ENCODE measurements at regions not wholly inside any gene's neighbourhood (a gene's known extent, or its start where the extent isn't known, plus 50 kb on each side); places are given as distances from the start of the nearest gene placed in this dataset.

DNA sequence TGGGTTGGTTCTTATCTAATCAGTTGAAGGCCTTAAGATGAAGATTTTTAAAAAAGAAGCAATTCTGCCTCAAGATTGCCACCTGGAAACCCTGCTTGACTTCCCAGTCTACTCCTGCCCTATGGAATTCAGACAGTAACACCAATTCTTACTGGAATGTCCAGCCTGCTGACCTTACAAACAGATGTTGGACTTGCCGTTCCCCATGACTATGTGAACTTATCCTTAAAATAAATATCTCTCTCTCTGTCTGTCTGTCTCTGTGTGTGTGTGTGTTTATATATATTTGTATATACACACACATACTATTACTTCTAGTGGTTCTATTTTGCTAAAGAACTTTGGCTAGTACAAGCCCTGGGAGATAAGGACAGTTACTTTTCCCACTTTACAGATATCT is 675.3 kb downstream of the SLC4A3 start:
- no peak for DNase-seq

DNA sequence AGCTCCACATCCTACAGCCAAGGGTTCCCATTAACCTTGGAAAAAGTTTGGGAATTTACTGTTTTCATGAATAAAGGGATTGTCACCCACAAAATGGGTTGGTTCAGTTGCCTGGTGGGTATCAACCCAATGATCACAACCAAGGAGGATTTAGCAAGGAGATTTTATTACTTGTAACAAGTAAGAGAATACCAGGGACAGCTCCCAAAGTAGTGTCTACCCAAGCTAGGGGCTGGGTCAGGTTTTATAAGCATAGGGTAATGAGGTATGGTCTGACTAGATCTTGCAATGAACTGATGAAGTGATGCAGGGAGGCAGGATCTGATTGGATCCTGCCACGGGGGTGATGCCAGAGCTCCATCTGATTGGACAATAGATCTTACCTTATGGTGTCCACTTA is 681.8 kb downstream of the SLC4A3 start:
- no peak for DNase-seq

- DNase-seq, result peak in 1 of 2 donors; percentile 29
Measured at GRCh38 chr2:220310451-220310861, 683.0 kb downstream of the SLC4A3 start.

DNA sequence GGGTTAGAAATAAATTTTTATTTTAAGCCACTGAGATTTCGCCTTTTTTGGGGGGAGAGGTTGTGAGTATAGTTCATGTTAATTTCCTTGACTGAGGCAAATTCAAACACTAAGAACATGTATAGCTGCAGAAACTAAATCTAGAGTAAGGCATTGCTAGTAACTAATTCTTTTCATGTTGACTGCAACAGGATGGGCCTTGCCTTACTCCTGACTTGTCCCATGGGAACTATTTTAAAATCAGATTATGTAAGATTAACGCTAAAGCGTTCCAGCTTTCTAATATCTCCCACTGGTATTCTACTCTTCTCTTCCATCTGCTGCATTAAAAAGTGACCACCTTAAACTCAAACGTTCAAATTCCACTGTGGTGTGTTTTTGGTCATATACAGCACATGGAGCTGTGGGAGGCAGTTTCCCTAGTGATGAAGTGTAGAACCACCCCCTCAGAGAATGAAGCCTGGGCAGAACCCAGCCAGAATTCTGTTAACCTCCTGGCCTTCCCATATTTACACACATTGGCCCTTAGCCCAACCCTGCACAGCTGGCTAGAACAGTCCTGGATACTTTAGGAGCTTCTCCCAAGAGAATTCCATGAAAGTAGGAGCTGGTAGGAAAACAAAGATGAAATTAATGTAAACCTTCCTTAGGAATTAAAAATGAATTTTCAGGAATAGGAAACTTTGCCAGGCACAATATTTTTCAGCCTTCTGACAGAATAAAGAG is 687.8 kb downstream of the SLC4A3 start:
- DNase-seq, result no peak

GRCh38 chr2:220318037-220318436 is 690.6 kb downstream of the SLC4A3 start:
- no peak for DNase-seq

DNA sequence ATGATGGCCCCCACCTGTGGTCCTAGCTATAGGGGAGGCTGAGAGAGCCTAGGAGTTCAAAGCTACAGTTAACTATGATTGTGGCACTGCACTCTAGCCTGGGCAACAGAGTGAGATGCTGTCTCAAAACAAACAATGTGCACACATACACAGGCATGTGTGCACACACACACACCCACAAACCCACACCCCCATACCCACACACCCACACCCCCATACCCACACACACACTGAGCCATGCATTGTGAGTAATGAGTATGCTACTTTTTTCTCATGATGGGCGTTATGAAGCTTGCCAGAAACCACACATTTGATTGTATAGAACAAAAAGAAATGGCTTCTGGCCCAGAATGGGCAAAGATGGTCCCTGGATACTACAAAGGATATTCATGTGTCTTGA is 691.1 kb downstream of the SLC4A3 start:
- DNase-seq, result no peak

DNA sequence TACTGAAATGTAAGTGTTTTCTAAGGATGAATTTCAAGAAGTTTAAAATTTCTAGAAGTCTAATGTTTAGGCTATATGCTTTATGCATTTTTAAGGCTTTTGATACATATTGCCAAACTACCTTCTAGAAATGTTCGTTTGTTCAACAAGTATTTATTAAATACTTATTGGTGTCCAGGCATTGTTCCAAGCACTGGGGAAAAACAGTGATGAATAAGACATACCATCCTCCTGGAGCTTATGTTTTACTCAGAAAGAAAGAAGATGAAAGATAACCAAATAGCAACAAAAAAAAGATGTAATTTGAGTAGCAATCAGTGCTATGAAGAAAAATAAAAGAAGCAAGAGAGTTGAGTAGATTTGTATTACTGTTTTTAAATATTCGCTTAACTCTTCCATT is 692.9 kb downstream of the SLC4A3 start:
- no peak for DNase-seq

DNA sequence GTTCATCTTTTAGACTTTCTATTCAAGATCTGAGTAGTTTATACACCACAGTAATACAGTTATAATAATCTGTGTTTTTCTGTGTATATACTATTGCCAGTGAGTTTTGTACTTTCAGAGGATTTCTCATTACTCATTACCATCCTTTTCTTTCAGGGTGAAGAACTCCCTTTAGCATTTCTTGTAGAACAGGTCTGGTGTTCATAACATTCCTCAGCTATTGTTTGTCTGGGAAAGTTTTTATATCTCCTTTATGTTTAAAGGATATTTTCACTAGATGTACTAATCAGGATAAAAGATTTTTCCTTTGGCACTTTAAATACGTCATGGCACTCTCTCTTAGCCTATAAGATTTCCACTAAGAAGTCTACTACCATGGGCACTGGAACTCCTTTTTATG is 705.5 kb downstream of the SLC4A3 start:
- DNase-seq, result no peak

DNA sequence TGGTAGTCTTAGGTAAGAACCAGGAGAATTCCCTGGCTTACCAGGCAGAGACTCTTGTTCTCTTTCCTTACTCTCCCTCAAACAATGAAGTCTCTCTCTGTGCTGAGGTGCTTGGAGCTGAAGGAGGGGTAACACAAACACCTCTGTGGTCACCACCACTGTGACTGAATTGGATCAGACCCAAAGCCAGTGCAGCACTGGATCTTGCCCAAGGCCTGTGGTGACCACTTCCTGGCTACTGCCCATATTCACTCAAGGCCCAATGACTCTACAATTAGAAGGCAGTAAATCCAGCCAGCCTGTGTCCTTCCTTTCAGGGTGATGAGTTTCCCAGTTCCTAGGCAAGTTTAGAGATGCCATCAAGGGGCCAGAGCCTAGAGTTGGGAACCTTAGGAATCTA is 706.8 kb downstream of the SLC4A3 start:
- no peak for DNase-seq

DNA sequence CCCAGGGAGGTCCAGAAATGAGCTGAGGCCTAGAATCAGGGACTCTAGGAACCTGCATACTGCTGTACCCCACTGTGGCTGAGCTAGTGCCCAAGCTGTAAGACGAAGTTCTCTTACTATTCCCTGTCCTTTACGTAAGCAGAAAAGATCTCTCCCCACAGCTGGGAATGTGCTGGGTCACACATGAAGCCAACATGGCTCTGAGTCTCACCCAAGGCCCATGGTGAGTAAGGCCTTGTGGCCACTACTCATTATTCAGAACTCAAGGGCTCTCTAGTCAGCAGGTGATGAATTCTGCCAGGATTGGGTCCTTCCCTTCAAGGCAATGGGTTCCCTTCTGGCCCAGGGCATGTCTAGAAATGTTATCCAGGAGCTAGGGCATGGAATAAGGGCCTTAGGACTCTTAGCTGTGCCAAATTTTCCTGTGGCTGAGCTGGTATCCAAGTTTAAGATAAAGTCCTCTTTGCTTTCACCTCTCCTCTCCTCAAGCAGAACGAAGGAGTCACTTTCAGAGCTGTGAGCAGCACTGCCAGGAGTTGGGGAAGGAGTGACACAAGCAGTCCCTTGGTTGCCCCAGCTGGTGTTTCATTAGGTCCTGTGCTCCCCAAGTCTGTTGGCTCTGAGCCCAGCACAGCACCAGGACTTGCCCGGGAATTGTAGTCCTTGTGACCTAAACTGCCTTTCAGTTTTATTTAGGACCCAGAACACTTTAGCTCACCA is 707.6 kb downstream of the SLC4A3 start:
- DNase-seq, result no peak

DNA sequence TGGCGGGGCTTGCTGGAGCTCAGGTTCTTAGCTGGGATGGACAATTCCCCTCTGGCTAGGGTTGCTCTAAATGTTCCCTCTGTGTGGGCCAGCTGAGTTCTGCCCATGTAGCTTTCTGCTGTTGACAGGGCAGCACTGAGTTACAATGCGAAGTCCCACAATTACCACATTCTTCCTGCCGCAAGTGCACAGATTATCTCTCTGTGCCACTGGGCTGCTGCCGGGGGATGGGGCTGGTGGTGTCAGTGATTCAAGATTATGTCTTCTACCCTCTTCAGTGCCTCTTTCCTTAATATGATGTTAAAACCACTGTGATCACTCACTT is 708.1 kb downstream of the SLC4A3 start:
- no peak for DNase-seq

DNA sequence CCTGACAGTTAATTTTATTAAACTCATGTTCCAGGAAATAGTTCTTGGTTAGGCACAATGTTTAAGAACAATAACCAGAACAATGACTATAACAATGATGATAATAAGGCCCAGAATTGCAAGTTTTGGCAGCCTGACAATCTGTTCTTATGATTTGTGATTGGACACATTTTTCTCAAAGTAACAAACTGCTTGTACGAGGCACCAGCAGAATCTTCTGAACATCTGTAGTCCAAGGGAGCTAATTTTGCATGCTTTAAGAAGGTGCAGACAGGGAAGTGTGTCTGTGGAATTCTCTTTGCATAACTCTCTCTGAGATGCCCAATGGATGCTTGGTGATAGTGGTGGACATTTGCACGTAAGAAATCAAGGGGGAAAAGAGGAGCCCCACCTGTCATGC is 709.3 kb downstream of the SLC4A3 start:
- no peak for DNase-seq

- DNase-seq, result no peak
Measured at GRCh38 chr2:220337611-220338440, 710.4 kb downstream of the SLC4A3 start.

- no peak for DNase-seq
Measured at GRCh38 chr2:220341014-220341413, 713.6 kb downstream of the SLC4A3 start.

- DNase-seq, result no peak
Measured at GRCh38 chr2:220346919-220347318, 719.5 kb downstream of the SLC4A3 start.

DNA sequence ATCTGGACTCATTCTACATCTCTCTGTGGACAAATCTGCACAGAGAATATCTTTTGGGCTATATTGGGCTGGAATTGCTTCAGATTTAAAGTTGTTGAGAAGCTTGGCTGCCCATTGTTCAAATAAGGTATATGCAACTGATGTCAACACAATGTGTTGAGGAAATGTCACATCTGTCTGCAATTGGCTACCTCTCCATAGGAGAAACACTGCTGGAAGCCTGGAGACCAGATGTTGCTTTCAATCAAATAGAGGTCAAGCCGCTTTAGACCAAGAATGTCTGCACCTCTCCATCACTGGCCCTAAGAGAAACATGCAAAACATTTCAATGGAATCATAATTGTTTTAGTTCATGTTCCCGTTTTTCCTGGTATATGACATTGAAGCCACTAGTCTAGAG is 720.2 kb downstream of the SLC4A3 start:
- no peak for DNase-seq

- no peak for DNase-seq
Measured at GRCh38 chr2:220348206-220348605, 720.8 kb downstream of the SLC4A3 start.

- DNase-seq, result no peak
Measured at GRCh38 chr2:220353897-220354296, 726.5 kb downstream of the SLC4A3 start.

DNA sequence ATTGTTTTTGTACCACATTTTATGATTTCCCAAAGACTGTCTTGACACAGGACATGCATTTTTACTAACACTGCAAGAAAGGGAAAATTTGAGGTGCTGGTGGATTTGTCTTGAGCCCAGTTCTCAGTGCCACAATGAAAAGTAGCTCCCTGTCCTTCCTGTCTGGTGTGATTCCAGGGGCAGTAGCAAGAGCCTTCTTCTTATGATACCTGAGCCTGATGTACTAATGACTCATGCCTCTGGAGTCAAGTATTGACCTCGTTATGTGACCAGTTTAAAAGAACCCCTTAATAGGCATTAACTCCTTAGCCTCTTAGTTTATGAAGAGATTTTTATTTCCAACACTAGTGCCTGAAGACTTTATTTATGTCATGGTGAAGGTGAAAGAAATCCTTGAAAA is 728.6 kb downstream of the SLC4A3 start:
- DNase-seq, result no peak

GRCh38 chr2:220365023-220365422 is 737.6 kb downstream of the SLC4A3 start:
- DNase-seq, result no peak

DNA sequence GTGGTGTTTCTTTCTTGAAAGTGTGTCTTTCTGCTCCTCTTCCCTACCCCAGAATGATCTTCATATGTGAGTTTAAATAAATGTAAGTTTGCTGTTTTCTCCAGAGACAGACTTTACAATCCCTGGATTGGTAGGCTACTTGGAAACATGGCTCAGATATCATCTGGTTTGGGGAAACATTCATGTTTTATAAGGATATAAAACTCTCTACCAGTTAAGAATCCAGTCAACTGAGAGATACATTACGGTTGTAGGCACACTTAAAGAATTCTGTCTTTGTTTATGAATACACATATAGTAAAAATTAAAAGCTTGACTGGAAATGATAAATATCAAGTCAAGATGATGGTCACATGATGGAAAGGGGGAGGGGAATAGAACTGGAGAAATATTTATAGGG is 739.3 kb downstream of the SLC4A3 start:
- no peak for DNase-seq

GRCh38 chr2:220370764-220371163 is 743.3 kb downstream of the SLC4A3 start:
- DNase-seq, result no peak

DNA sequence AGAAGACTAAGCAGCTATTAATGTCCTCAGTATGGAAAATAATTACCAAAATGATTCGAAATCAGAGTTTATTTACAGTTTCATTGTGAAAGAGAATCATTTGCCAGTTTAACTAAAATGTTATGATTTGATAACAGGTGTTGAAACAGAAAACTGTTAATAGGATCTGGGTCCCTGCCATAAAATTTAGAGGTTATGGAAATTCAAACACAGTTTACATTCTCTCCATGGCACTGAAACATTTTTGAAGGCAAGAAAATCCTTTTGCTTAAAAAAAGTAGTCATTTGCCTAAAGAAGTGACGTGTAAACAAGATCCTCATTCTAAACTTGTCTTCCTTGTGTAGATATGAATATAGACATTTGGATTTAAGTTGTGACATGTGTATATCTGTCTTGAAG is 743.8 kb downstream of the SLC4A3 start:
- no peak for DNase-seq

DNA sequence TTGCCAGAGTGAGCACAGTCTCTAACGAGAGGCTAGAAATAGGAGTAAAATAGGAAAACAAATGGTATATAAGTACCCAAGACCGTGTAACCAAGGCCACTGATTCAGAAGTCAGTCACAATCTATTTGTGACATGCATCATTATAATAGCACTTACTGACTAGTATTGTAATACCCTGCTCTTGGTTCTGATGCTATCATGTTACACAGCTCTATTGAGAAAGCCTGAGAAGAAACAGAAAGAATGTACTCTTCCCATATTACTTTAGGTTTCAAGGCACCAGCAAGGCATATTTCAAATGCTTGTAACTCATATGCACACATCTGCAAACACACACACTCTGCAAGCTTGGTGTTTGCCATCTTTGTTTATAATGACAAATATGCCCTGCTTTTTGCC is 746.4 kb downstream of the SLC4A3 start:
- no peak for DNase-seq

Measured in hippocampal formation (tissue), 2 donors.